Left ventricle myocardium inferior (tissue), 1 donor: ENCODE measurements at regions not wholly inside any gene's neighbourhood (a gene's known extent, or its start where the extent isn't known, plus 50 kb on each side); places are given as distances from the start of the nearest gene placed in this dataset.

Experiments
- DNase-seq: peaks from one replicate; pipeline ENCODE4 v3.0.0-alpha.2; 2020
- H3K27ac ChIP-seq: fragments of 200-600 bp; replicated peaks from 2 replicates; pipeline ENCODE4 v1.8.0; 2021
- H3K27me3 ChIP-seq: fragments of 200-600 bp; 2 replicates; pipeline ENCODE4 v1.8.0; 2021; ENCODE audit warnings: low read depth
- H3K36me3 ChIP-seq: fragments of 200-600 bp; 2 replicates; pipeline ENCODE4 v1.8.0; 2021
- H3K4me1 ChIP-seq: fragments of 200-600 bp; 2 replicates; pipeline ENCODE4 v1.8.0; 2021
- H3K4me3 ChIP-seq: fragments of 200-600 bp; 2 replicates; pipeline ENCODE4 v1.8.0; 2021; ENCODE audit warnings: mild to moderate bottlenecking, moderate library complexity
- H3K9me3 ChIP-seq: fragments of 200-600 bp; replicated peaks from 2 replicates; pipeline ENCODE4 v1.8.0; 2021
- intact Hi-C: fragments of 100-400 bp; cut with micrococcal nuclease; formaldehyde crosslinking; loops from one replicate; pipeline ENCODE4 v1.11.0; 2022
- TF ChIP-seq, protein P1 (sequence below): fragments of 200-600 bp; IDR thresholded peaks from 2 replicates; pipeline ENCODE4 v1.8.0; 2021; ENCODE audit warnings: antibody characterized with exemption, mild to moderate bottlenecking, borderline replicate concordance
- donor health status: DM: no; HTN: yes; CAD: no; lungs with severe emphysema.

DNA sequence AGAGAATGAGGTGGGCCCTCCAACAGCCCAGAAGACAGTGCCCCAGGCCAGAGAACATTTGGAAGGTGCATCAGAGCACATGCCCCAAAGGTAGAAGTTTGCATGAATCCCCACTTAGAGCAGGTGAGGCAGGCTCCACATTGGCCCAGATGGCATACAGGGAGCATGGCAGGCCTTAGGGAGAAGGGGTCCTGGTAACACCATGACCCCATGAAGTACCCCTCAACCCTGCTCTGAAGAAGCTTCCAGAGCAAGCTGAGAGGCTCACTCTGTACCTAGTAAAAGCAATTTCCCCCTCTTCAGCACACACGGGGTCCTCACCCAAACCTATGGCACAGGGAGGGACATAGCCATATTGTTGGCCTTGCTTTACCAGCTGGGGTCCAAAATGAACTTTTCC, 162.6 kb downstream of the BUB3 start:
- Histone ChIP-seq H3K27ac (no peak overlapping the region), H3K4me1 (no peaks in the 10 kb centered on the region), H3K9me3 (no peaks in the 10 kb centered on the region), H3K36me3 (no peaks in the 10 kb centered on the region), H3K4me3 (no peak overlapping the region), H3K27me3 (no peaks in the 10 kb centered on the region)
- TF ChIP-seq, protein P1, sequence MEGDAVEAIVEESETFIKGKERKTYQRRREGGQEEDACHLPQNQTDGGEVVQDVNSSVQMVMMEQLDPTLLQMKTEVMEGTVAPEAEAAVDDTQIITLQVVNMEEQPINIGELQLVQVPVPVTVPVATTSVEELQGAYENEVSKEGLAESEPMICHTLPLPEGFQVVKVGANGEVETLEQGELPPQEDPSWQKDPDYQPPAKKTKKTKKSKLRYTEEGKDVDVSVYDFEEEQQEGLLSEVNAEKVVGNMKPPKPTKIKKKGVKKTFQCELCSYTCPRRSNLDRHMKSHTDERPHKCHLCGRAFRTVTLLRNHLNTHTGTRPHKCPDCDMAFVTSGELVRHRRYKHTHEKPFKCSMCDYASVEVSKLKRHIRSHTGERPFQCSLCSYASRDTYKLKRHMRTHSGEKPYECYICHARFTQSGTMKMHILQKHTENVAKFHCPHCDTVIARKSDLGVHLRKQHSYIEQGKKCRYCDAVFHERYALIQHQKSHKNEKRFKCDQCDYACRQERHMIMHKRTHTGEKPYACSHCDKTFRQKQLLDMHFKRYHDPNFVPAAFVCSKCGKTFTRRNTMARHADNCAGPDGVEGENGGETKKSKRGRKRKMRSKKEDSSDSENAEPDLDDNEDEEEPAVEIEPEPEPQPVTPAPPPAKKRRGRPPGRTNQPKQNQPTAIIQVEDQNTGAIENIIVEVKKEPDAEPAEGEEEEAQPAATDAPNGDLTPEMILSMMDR, result no peak
- no peak for DNase-seq
- intact Hi-C loops, result no loop called here

GRCh38 chr10:123318516-123318915, 164.3 kb downstream of the BUB3 start:
- Histone ChIP-seq H3K36me3 (no peaks in the 10 kb centered on the region), H3K27me3 (no peaks in the 10 kb centered on the region), H3K27ac (no peak overlapping the region), H3K9me3 (no peaks in the 10 kb centered on the region), H3K4me3 (no peak overlapping the region), H3K4me1 (no peaks in the 10 kb centered on the region)
- DNase-seq, result no peak
- TF ChIP-seq, protein P1, result no peak
- intact Hi-C loops, result no loop called here

- H3K27me3 ChIP-seq, result no peaks in the 10 kb centered on the region
- intact Hi-C loops, result no loop called here
- TF ChIP-seq, protein P1, result no peak
These were observed 165.9 kb downstream of the BUB3 start for GRCh38 chr10:123320091-123320490.

GRCh38 chr10:123323884-123324283, 169.7 kb downstream of the BUB3 start:
- Histone ChIP-seq H3K9me3 (peaks cover 11% of the 10 kb centered on the region), H3K27ac (no peak overlapping the region), H3K36me3 (no peaks in the 10 kb centered on the region), H3K4me3 (no peak overlapping the region), H3K27me3 (no peaks in the 10 kb centered on the region), H3K4me1 (no peaks in the 10 kb centered on the region)
- no peak for DNase-seq
- intact Hi-C loops, result no loop called here
- TF ChIP-seq, protein P1, result no peak

More at GRCh38 chr10:123320091-123320490, 165.9 kb downstream of the BUB3 start:
- H3K4me1 ChIP-seq, result no peaks in the 10 kb centered on the region
- no peak overlapping the region for H3K27ac ChIP-seq
- H3K4me3 ChIP-seq, result no peak overlapping the region
- DNase-seq, result no peak
- H3K36me3 ChIP-seq, result no peaks in the 10 kb centered on the region
- H3K9me3 ChIP-seq, result no peaks in the 10 kb centered on the region

GRCh38 chr10:123325663-123326190, 171.5 kb downstream of the BUB3 start:
- TF ChIP-seq, protein P1, result no peak
- DNase-seq, result no peak
- H3K27ac ChIP-seq, result no peak overlapping the region
- no peaks in the 10 kb centered on the region for H3K27me3 ChIP-seq
- no peaks in the 10 kb centered on the region for H3K36me3 ChIP-seq
- H3K4me1 ChIP-seq, result no peaks in the 10 kb centered on the region
- H3K4me3 ChIP-seq, result no peak overlapping the region
- intact Hi-C loops, result no loop called here
- peaks cover 11% of the 10 kb centered on the region for H3K9me3 ChIP-seq
